Spinal cord (tissue), 9 donors: ENCODE measurements at regions not wholly inside any gene's neighbourhood (a gene's known extent, or its start where the extent isn't known, plus 50 kb on each side); places are given as distances from the start of the nearest gene placed in this dataset.

Source experiments
- DNase-seq, 6 donors: peaks; one replicate each; pipeline versions ENCODE4 v3.0.0 to v3.0.0-alpha.2; 2013 to 2015; ENCODE audit warnings: low spot score in 6 of 6, low read depth in 4 of 6
- H3K27ac ChIP-seq: one replicate; pipeline ENCODE4 v1.5.1; 2013; ENCODE audit warnings: low read depth, low read length, control low read depth
- H3K27me3 ChIP-seq: one replicate; pipeline ENCODE4 v1.6.1; 2013; ENCODE audit warnings: low read length; ENCODE audit not compliant: control insufficient read depth, insufficient read depth
- H3K36me3 ChIP-seq: one replicate; pipeline ENCODE4 v1.6.1; 2013; ENCODE audit warnings: low read length; ENCODE audit not compliant: control insufficient read depth, insufficient read depth
- H3K4me1 ChIP-seq: one replicate; pipeline ENCODE4 v1.6.1; 2013; ENCODE audit warnings: low read length; ENCODE audit not compliant: control insufficient read depth, insufficient read depth
- H3K4me3 ChIP-seq: one replicate; pipeline ENCODE4 v1.5.1; 2013; ENCODE audit warnings: low read depth, low read length, control low read depth
- H3K9me3 ChIP-seq: one replicate; pipeline ENCODE4 v1.6.1; 2013; ENCODE audit warnings: low read length; ENCODE audit not compliant: control insufficient read depth, insufficient read depth
- WGBS: methylation state at CpG from one replicate; pipeline ENCODE4 v1.1.5; 2013; ENCODE audit warnings: missing lambda C conversion rate; ENCODE audit not compliant: insufficient coverage; 5-methylcytosine and 5-hydroxymethylcytosine counted together
- donor health status: healthy.

DNA sequence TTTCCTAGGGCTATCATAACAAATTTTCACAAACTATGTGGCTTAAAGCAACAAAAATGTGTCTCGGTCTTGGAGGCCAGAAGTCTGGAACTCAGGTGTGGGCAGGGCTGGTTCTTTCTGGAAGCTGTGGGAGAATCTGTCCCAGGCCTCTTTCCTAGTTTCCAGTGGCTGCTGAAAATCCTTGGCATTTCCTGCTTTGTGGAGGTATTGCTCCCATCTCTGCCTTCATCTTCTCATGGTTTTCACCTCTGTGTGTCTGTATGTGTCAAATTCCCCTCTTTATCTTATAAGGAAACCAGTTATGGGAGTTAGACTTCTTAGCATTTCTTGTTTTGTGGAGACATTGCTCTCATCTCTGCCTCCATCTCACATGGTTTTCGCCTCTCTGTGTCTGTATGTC is 130.4 kb upstream of the PLET1 start:
- H3K36me3 ChIP-seq: no peaks in the 10 kb centered on the region
- H3K4me3 ChIP-seq: no peak overlapping the region
- no peak for DNase-seq
- peaks cover 7% of the 10 kb centered on the region for H3K9me3 ChIP-seq
- peaks cover 7% of the 10 kb centered on the region for H3K4me1 ChIP-seq
- WGBS: 20% methylated on average over 1 of the region's 2 CpGs
- no peak overlapping the region for H3K27ac ChIP-seq
- no peaks in the 10 kb centered on the region for H3K27me3 ChIP-seq

GRCh38 chr11:112392904-112393303 is 132.2 kb upstream of the PLET1 start:
- DNase-seq: peak in 1 of 6 donors; percentile 85
- H3K4me1 ChIP-seq: peaks cover 7% of the 10 kb centered on the region
- no peak overlapping the region for H3K4me3 ChIP-seq
- no peak overlapping the region for H3K27ac ChIP-seq
- H3K36me3 ChIP-seq: no peaks in the 10 kb centered on the region
- peaks cover 5% of the 10 kb centered on the region for H3K9me3 ChIP-seq
- no peaks in the 10 kb centered on the region for H3K27me3 ChIP-seq
- WGBS: 20% methylated on average over 2 of the region's 5 CpGs

DNA sequence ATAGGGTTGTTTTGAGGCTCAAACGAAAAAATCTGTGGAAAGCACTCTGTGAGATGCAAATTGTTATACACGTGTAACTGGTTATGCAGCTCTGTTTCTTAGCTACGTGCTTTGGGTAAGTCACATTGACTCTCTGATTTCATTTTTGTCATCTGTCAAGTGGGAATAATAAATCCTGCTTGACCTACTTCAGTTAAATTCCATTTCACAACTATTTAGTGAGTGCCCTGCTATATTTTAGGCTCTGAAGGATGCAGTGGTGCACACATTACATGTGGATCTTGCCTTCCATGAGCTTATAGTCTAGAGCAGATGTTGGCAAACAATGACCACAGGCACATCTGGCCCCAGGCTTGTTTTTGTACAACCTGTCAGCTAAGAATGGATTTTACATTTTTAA is 133.6 kb upstream of the PLET1 start:
- H3K27me3 ChIP-seq: no peaks in the 10 kb centered on the region
- peak in 1 of 6 donors; percentile 42 for DNase-seq
- H3K4me3 ChIP-seq: no peak overlapping the region
- H3K36me3 ChIP-seq: no peaks in the 10 kb centered on the region
- no peak overlapping the region for H3K27ac ChIP-seq
- 84% methylated on average over 2 of the region's 3 CpGs for WGBS
- no peaks in the 10 kb centered on the region for H3K9me3 ChIP-seq
- peaks cover 7% of the 10 kb centered on the region for H3K4me1 ChIP-seq

- Histone ChIP-seq H3K27me3 (no peaks in the 10 kb centered on the region), H3K9me3 (no peaks in the 10 kb centered on the region), H3K27ac (no peak overlapping the region), H3K4me3 (no peak overlapping the region), H3K36me3 (no peaks in the 10 kb centered on the region), H3K4me1 (peaks cover 14% of the 10 kb centered on the region)
- 100% methylated on average over 2 of the region's 2 CpGs for WGBS
- no peak for DNase-seq
Measured at GRCh38 chr11:112396076-112396475, 135.4 kb upstream of the PLET1 start.

DNA sequence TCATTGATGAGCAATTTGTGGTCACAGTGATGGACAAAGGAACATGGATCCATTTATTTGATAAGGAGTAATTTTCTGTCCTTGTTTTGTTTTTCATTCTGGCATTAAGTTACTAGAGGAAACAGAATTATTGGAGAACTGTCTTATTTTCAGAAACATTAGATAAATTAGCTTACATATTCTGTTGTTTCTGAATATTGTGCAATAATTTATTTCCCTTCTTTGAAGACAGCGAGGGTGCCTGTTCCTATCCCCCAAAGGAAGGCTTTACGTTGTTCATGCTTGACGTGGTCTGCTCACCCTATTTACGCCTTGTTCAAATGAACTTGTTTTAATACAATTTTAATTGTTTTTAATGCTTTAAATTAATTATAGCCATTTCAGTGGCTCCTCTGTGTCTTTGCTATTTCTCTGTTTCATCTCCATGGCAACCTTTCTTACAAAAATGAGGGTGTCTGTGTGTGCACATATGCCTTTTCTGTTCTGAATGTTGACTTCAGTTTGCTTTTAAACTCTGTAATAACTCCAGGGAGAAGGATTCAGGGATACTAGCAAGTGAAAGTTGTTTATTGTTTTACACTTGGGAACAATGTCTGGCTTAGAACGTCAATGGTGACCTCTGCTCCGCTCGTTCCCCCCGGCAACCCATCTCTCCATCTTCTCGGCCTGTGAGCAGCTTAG is 138.3 kb upstream of the PLET1 start:
- H3K4me1 ChIP-seq: peaks cover 7% of the 10 kb centered on the region
- peak in 2 of 6 donors; percentile 70 to 79 for DNase-seq
- no CpG with 5 or more reads among the region's 9 CpGs for WGBS

DNA sequence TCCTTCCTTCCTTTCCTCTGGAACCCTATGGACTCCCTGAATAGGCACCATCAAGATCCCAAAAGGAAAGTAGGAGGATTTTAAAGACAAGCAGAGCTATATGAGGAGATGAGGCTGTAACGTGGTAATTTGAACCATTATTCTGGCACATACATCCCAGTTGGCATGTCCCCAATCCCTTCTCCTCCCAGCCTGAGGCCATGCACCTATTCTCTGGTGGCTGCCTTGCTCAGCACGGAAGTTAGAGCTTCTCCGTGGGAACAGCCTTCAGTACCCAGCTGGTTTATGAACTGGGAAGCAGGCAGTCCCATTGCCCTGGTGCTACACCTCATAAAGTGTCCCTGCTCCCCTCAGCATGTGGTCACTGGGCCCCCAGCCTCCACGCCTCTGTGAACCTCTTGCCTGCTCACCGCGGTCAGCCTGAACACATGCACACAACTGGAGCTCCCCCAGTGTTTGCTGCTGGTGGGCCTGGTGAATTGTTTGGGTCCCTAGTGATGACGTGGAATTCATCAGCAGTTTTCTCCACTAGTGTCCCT is 139.9 kb upstream of the PLET1 start:
- WGBS: 68% methylated on average over 6 of the region's 7 CpGs
- H3K4me1 ChIP-seq: peaks cover 7% of the 10 kb centered on the region

More for the DNA sequence above, 138.3 kb upstream of the PLET1 start:
- no peak overlapping the region for H3K4me3 ChIP-seq
- H3K36me3 ChIP-seq: no peaks in the 10 kb centered on the region
- H3K9me3 ChIP-seq: no peaks in the 10 kb centered on the region
- H3K27me3 ChIP-seq: no peaks in the 10 kb centered on the region
- H3K27ac ChIP-seq: no peak overlapping the region

GRCh38 chr11:112401036-112401769 is 140.5 kb upstream of the PLET1 start:
- DNase-seq: no peak
- H3K36me3 ChIP-seq: no peaks in the 10 kb centered on the region
- no peak overlapping the region for H3K27ac ChIP-seq
- peaks cover 7% of the 10 kb centered on the region for H3K4me1 ChIP-seq
- WGBS: 73% methylated on average over 3 of the region's 7 CpGs
- no peaks in the 10 kb centered on the region for H3K27me3 ChIP-seq
- no peak overlapping the region for H3K4me3 ChIP-seq
- H3K9me3 ChIP-seq: no peaks in the 10 kb centered on the region

More for the DNA sequence above, 139.9 kb upstream of the PLET1 start:
- H3K4me3 ChIP-seq: no peak overlapping the region
- H3K9me3 ChIP-seq: no peaks in the 10 kb centered on the region
- H3K36me3 ChIP-seq: no peaks in the 10 kb centered on the region
- H3K27me3 ChIP-seq: no peaks in the 10 kb centered on the region
- DNase-seq: no peak
- H3K27ac ChIP-seq: no peak overlapping the region

DNA sequence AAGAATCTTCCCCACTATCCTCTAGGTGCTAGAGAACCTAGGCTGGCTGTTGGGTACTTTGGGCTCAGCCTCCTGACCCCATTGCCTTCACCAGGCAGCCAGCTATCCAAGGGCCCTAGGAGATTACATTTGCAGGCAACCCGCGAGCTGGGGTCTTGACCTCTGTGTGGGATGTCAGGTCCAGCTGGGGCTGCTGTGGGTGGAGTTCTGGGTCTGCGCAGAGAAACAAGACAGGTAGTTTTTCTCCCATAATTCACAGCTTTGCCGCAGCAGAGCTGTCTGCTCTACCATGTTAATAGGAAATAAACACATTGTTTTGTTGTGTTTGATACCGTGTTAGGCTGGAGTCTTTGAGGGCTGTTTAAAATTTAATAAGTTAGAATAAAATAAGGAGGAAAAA is 142.8 kb upstream of the PLET1 start:
- Histone ChIP-seq H3K36me3 (no peaks in the 10 kb centered on the region), H3K27ac (no peak overlapping the region), H3K9me3 (no peaks in the 10 kb centered on the region), H3K4me3 (no peak overlapping the region), H3K4me1 (peaks cover 7% of the 10 kb centered on the region), H3K27me3 (no peaks in the 10 kb centered on the region)
- 60% methylated on average over 1 of the region's 5 CpGs for whole genome bisulfite sequencing
- no peak for DNase-seq

GRCh38 chr11:112404112-112404511 is 143.5 kb upstream of the PLET1 start:
- Histone ChIP-seq H3K27ac (no peak overlapping the region), H3K4me1 (peaks cover 7% of the 10 kb centered on the region), H3K36me3 (no peaks in the 10 kb centered on the region), H3K27me3 (no peaks in the 10 kb centered on the region), H3K4me3 (no peak overlapping the region), H3K9me3 (no peaks in the 10 kb centered on the region)
- no peak for DNase-seq
- 44% methylated on average over 1 of the region's 1 CpG for WGBS

GRCh38 chr11:112408517-112408916 is 147.9 kb upstream of the PLET1 start:
- no peaks in the 10 kb centered on the region for H3K4me1 ChIP-seq
- WGBS: 35% methylated on average over 3 of the region's 7 CpGs
- no peaks in the 10 kb centered on the region for H3K9me3 ChIP-seq
- no peaks in the 10 kb centered on the region for H3K27me3 ChIP-seq
- peak in 1 of 6 donors; percentile 54 for DNase-seq
- H3K36me3 ChIP-seq: no peaks in the 10 kb centered on the region
- no peak overlapping the region for H3K27ac ChIP-seq
- no peak overlapping the region for H3K4me3 ChIP-seq
